HFFc6 (cell line): ENCODE measurements at regions not wholly inside any gene's neighbourhood (a gene's known extent, or its start where the extent isn't known, plus 50 kb on each side); places are given as distances from the start of the nearest gene placed in this dataset.
"Not testable (repeated sequence)": the region's sequence is repeated elsewhere in the genome, so short reads cannot be mapped to it uniquely, and the experiment has no call there.

Experiments
- DNase-seq: peaks from one replicate; pipeline ENCODE4 v3.0.0-alpha.2; 2018
- H3K27ac Mint-ChIP-seq: 2 replicates; pipeline ENCODE4 v1.8.0; 2020; ENCODE audit warnings: mild to moderate bottlenecking, mixed read lengths
- H3K27me3 Mint-ChIP-seq: 2 replicates; pipeline ENCODE4 v1.8.0; 2021; ENCODE audit warnings: mild to moderate bottlenecking, moderate library complexity, mixed read lengths; ENCODE audit not compliant: insufficient read depth
- H3K36me3 Mint-ChIP-seq: 2 replicates; pipeline ENCODE4 v1.8.0; 2021; ENCODE audit warnings: low read depth, mixed read lengths
- H3K4me1 Mint-ChIP-seq: 2 replicates; pipeline ENCODE4 v1.8.0; 2020; ENCODE audit warnings: low read depth, mixed read lengths
- H3K4me3 Mint-ChIP-seq: 2 replicates; pipeline ENCODE4 v1.8.0; 2020; ENCODE audit warnings: mild to moderate bottlenecking, moderate library complexity, mixed read lengths
- H3K9me3 Mint-ChIP-seq: 2 replicates; pipeline ENCODE4 v1.8.0; 2020; ENCODE audit warnings: mild to moderate bottlenecking, mixed read lengths
- CTCF ChIP-seq: fragments of 200-600 bp; sonication (generic); IDR thresholded peaks from 2 replicates; pipeline ENCODE4 v1.5.0; 2021; ENCODE audit warnings: antibody characterized with exemption, mild to moderate bottlenecking

- no peak overlapping the region for H3K27ac Mint-ChIP-seq
- DNase-seq, result no peak
- H3K9me3 Mint-ChIP-seq, result peaks cover 48% of the 10 kb centered on the region
- H3K27me3 Mint-ChIP-seq, result no peaks in the 10 kb centered on the region
- TF ChIP-seq CTCF, result no peak
- no peaks in the 10 kb centered on the region for H3K36me3 Mint-ChIP-seq
- H3K4me1 Mint-ChIP-seq, result no peaks in the 10 kb centered on the region
- no peak overlapping the region for H3K4me3 Mint-ChIP-seq
Measured at GRCh38 chr13:71209217-71209616, 657.8 kb downstream of the DACH1 start.

- not testable (repeated sequence) for H3K27me3 Mint-ChIP-seq, H3K4me1 Mint-ChIP-seq, H3K4me3 Mint-ChIP-seq, H3K36me3 Mint-ChIP-seq, DNase-seq, H3K27ac Mint-ChIP-seq
- peaks cover 21% of the 10 kb centered on the region for H3K9me3 Mint-ChIP-seq
Measured at GRCh38 chr13:71184583-71184982, 682.4 kb downstream of the DACH1 start.

- H3K9me3 Mint-ChIP-seq, result peaks cover 18% of the 10 kb centered on the region
- not testable (repeated sequence) for DNase-seq, H3K4me3 Mint-ChIP-seq, H3K27me3 Mint-ChIP-seq, H3K36me3 Mint-ChIP-seq, H3K4me1 Mint-ChIP-seq, H3K27ac Mint-ChIP-seq
Measured at GRCh38 chr13:71183352-71183751, 683.7 kb downstream of the DACH1 start.

- no peaks in the 10 kb centered on the region for H3K4me1 Mint-ChIP-seq
- no peak for DNase-seq
- H3K4me3 Mint-ChIP-seq, result no peak overlapping the region
- H3K27me3 Mint-ChIP-seq, result no peaks in the 10 kb centered on the region
- H3K27ac Mint-ChIP-seq, result no peak overlapping the region
- H3K36me3 Mint-ChIP-seq, result no peaks in the 10 kb centered on the region
- H3K9me3 Mint-ChIP-seq, result peaks cover 43% of the 10 kb centered on the region
- no peak for TF ChIP-seq CTCF
Measured at GRCh38 chr13:71171740-71172139, 695.3 kb downstream of the DACH1 start.

GRCh38 chr13:71169180-71169579 lies 697.8 kb downstream of the DACH1 start:
- DNase-seq, result no peak
- Mint-ChIP-seq H3K27ac (no peak overlapping the region), H3K4me3 (no peak overlapping the region), H3K27me3 (no peaks in the 10 kb centered on the region), H3K4me1 (no peaks in the 10 kb centered on the region), H3K36me3 (no peaks in the 10 kb centered on the region), H3K9me3 (peaks cover 33% of the 10 kb centered on the region)
- TF ChIP-seq CTCF, result no peak

- DNase-seq, result no peak
- Mint-ChIP-seq H3K27me3 (no peaks in the 10 kb centered on the region), H3K27ac (no peak overlapping the region), H3K36me3 (no peaks in the 10 kb centered on the region), H3K9me3 (peaks cover 30% of the 10 kb centered on the region), H3K4me3 (no peak overlapping the region), H3K4me1 (no peaks in the 10 kb centered on the region)
- no peak for TF ChIP-seq CTCF
Measured at GRCh38 chr13:71156550-71156949, 710.5 kb downstream of the DACH1 start.
